SK-N-MC (cell line): ENCODE measurements at regions not wholly inside any gene's neighbourhood (a gene's known extent, or its start where the extent isn't known, plus 50 kb on each side); places are given as distances from the start of the nearest gene placed in this dataset.

Source experiments
- DNase-seq: peaks from one replicate; pipeline ENCODE4 v3.0.0-alpha.2; 2011; ENCODE audit warnings: low read depth, low spot score
- H3K27ac ChIP-seq: fragments of 200-600 bp; sonication (generic); 2 replicates; pipeline ENCODE4 v1.5.1; 2016; ENCODE audit warnings: mixed run types
- H3K36me3 ChIP-seq: fragments of 200-600 bp; sonication (generic); 2 replicates; pipeline ENCODE4 v1.6.1; 2017; ENCODE audit warnings: antibody characterized with exemption, low read length, mixed read lengths; ENCODE audit not compliant: insufficient read depth
- H3K4me3 ChIP-seq: fragments of 200-600 bp; sonication (generic); 2 replicates; pipeline ENCODE4 v1.5.1; 2016
- H3K9ac ChIP-seq: fragments of 200-600 bp; sonication (generic); 2 replicates; pipeline ENCODE4 v1.8.0; 2017; ENCODE audit warnings: mixed run types, mixed read lengths; ENCODE audit not compliant: insufficient read length
- H3K9me3 ChIP-seq: fragments of 200-600 bp; sonication (generic); 2 replicates; pipeline ENCODE4 v1.6.1; 2017; ENCODE audit warnings: low read depth, mild to moderate bottlenecking, antibody characterized with exemption, low read length, moderate library complexity, mixed read lengths
- EZH2 ChIP-seq: fragments of 200-600 bp; sonication (generic); IDR thresholded peaks from one replicate; pipeline ENCODE4 v1.6.1; 2017; ENCODE audit warnings: antibody characterized with exemption
- FOXP2 ChIP-seq: optimal IDR thresholded peaks from 2 replicates; pipeline ENCODE3; 2011; ENCODE audit warnings: mild to moderate bottlenecking, moderate library complexity; ENCODE audit not compliant: insufficient read depth; ENCODE audit errors: extremely low read length, control extremely low read depth
- POLR2AphosphoS5 ChIP-seq: IDR thresholded peaks from 2 replicates; pipeline ENCODE4 v1.6.1; 2012; ENCODE audit warnings: mild to moderate bottlenecking, low read depth, low read length, borderline replicate concordance

DNA sequence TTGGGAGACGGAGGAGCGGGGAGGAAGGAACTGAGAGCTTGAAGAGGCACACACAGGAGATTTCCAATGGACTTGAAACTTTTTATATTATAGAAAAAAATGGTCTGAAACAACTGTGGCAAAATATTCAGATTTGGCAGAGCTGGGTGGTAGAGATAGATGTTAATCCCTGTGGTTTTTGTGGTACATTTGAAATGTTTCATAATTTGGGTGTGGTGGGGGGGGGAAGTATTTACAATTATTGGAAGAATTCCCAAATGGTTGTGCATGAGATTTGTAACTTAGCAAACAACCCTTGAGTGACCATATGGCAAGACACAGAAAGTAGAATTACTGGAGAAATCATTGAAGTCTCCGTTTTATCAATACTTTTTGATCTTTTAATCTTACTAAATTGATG is 588.8 kb upstream of the PSMD7 start:
- H3K27ac ChIP-seq, result no peak overlapping the region
- no peak for DNase-seq
- no peaks in the 10 kb centered on the region for H3K9me3 ChIP-seq
- no peaks in the 10 kb centered on the region for H3K36me3 ChIP-seq
- H3K4me3 ChIP-seq, result no peak overlapping the region
- no peak overlapping the region for H3K9ac ChIP-seq
- TF ChIP-seq POLR2AphosphoS5 (no peak), FOXP2 (no peak), EZH2 (no peak)

DNA sequence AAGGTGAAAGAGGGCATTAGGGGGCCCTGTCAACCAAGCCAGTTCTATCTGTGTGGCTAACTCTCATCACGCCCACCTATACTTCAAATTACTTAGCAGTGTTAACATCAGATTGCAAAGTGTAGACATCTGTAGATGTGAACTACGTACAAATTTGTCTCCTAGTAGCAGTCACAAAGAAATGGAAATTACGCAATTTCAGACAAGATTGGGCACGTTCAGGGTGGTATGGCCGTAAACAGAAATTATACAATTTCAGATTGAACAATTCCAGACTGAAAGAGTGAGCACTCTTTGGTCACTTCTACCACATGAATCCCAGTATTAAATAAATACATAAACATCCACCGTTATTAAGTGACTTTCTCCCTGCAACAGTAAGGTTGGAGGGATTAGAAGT is 592.7 kb upstream of the PSMD7 start:
- Histone ChIP-seq H3K9me3 (no peaks in the 10 kb centered on the region), H3K4me3 (no peak overlapping the region), H3K9ac (no peak overlapping the region), H3K27ac (no peak overlapping the region), H3K36me3 (no peaks in the 10 kb centered on the region)
- TF ChIP-seq EZH2 (no peak), FOXP2 (no peak), POLR2AphosphoS5 (no peak)
- no peak for DNase-seq

DNA sequence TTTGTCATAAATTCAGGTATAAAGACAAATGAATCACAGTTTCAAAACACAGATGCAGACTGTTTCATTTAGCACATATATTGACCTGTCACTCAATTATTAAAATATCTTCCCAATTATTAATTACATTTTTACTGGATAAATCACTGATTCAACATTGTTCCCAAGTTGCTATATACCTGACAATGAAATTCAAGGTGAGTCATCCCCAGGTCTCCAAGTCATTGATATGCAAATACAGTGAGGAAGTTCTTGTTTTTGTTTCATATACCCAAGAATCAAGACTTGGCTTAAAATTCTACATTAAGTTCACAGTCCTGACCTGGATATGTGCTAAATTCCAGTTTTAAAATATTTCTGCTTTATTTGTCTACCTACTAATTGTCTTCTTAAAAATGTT is 599.3 kb upstream of the PSMD7 start:
- H3K9ac ChIP-seq, result no peak overlapping the region
- no peaks in the 10 kb centered on the region for H3K9me3 ChIP-seq
- DNase-seq, result no peak
- TF ChIP-seq EZH2 (no peak), FOXP2 (no peak), POLR2AphosphoS5 (no peak)
- no peaks in the 10 kb centered on the region for H3K36me3 ChIP-seq
- H3K27ac ChIP-seq, result no peak overlapping the region
- H3K4me3 ChIP-seq, result no peak overlapping the region

- Histone ChIP-seq H3K9ac (no peak overlapping the region), H3K27ac (no peak overlapping the region), H3K36me3 (no peaks in the 10 kb centered on the region), H3K4me3 (no peak overlapping the region), H3K9me3 (no peaks in the 10 kb centered on the region)
- no peak for DNase-seq
- TF ChIP-seq FOXP2 (no peak), EZH2 (no peak), POLR2AphosphoS5 (no peak)
Observed at GRCh38 chr16:73692861-73693260, 603.8 kb upstream of the PSMD7 start.

DNA sequence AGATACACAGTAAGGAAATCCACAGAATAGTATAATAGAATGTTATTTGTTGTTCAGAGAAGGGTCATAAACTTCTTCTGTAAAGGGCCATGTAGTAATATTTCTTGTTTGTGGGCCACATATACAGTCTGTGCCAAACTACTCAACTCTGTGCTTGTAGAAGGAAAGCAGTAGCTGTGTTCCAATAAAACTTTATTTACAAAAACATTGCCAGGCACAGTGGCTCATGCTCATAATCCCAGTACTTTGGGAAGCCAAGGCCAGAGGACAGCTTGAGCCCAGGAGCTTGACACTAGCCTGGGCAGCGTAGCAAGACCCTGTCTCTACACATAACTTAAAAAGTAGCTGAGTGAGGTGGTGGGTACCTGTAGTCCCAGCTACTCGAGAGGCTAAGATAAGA is 612.8 kb upstream of the PSMD7 start:
- TF ChIP-seq FOXP2 (no peak), EZH2 (no peak), POLR2AphosphoS5 (no peak)
- Histone ChIP-seq H3K4me3 (no peak overlapping the region), H3K9me3 (no peaks in the 10 kb centered on the region), H3K9ac (no peak overlapping the region), H3K27ac (no peak overlapping the region), H3K36me3 (no peaks in the 10 kb centered on the region)
- no peak for DNase-seq

- Histone ChIP-seq H3K27ac (no peak overlapping the region), H3K36me3 (no peaks in the 10 kb centered on the region), H3K9me3 (no peaks in the 10 kb centered on the region), H3K4me3 (no peak overlapping the region), H3K9ac (no peak overlapping the region)
- TF ChIP-seq FOXP2 (no peak), POLR2AphosphoS5 (no peak)
- no peak for DNase-seq
Observed at GRCh38 chr16:73672135-73672534, 624.2 kb upstream of the ZFHX3 start.

DNA sequence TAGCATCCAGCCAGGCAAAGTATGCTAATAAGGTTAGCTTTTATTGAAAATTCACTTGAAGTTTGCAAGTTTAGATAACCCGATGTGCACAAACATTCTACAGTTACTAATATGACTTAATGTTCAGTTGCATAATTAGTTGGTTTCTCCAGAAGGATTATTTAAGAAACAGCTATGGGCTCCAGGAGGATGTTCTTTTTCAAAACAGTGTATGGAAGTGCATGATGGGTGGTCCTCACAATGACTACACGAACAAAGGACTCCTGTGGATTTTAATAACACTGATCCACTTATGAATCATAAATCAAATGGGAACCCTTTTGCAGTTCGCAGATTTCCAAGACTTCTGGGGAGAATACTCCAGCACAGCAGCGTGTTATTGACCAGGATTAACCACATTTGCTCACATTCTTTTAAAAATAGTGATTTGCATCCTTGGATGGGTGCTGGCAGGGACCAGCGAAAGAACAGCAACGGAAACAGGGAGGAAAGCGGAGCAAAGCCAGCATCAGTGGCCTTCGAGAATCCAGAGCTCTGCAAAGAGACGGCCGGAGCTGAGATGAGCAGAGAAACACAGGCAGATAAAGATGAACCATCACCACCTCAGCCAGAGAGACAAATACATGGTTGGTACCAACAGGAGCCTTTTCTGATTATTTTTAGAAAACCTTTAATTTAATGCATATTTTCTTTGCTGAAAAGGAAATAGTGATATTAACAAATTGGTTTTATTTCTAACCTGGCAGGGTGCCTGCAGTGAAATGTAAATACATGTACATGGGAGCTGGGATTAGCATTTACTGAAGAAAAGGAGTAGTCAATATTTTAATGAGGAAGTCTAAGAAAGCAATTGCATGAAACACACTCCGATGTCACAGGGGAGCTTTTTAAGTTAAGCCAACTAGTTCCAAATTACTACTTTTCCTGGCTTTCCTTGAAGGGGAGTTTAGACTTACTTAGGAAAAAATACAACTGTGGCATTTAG is 623.2 kb upstream of the ZFHX3 start:
- Histone ChIP-seq H3K36me3 (no peaks in the 10 kb centered on the region), H3K9me3 (no peaks in the 10 kb centered on the region), H3K27ac (no peak overlapping the region), H3K4me3 (no peak overlapping the region), H3K9ac (no peak overlapping the region)
- no peak for DNase-seq
- no peak for TF ChIP-seq POLR2AphosphoS5
- no peak for TF ChIP-seq EZH2
- no peak for TF ChIP-seq FOXP2

DNA sequence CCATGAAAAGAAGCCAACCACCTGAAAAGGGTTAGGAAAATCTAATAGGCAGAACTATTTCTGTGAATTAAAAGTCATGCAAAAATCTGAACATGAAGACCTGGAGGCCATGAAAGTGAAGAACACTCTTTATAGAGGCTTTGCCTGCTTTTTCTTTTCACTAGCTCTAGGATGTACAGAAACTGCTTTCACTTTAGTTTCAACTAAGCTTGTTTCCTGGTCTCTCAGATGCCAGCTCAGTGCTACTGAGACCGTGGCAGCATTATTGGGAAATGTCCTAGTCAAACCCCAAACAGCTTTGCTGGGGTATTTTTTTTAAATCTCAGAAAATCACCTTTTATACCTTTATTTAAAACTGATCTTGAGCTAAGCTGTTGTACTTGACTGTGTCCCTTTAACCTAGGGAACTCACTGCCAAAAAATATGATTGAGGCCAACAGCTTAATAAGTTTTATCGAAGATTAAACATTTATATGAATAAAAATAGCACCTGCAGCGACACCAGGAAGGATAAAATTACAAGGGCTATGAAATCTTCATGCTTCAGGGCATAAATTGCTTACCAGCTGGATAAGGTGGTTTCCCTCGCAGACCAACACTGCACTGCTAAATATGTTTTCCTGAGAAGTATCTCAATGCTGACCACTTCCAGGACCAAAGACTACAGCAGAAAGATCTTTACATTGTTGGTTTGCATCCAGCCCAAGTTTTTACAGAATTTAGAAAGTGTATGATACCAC is 621.8 kb upstream of the ZFHX3 start:
- no peak overlapping the region for H3K4me3 ChIP-seq
- no peaks in the 10 kb centered on the region for H3K36me3 ChIP-seq
- no peaks in the 10 kb centered on the region for H3K9me3 ChIP-seq
- H3K27ac ChIP-seq, result no peak overlapping the region
- no peak overlapping the region for H3K9ac ChIP-seq
- DNase-seq, result no peak
- no peak for TF ChIP-seq EZH2
- no peak for TF ChIP-seq POLR2AphosphoS5
- no peak for TF ChIP-seq FOXP2

DNA sequence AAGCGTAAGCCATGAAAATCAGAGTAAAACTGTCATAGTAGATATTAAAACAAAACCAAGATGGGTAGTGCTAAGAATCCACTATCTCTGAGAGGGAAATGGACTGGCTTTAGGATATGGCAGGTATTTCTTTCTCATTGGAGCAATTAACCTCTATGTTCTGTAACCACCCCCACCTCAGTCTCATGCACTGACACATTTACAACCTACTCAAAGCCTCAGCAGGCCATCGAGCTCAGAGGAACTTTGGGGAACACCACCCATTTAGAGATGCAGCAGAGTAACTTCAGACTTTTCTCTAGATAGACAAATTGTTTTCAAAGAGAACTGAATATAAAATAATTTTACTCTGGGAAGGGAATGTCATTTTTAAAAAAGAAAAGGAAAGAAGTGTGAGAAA is 615.8 kb upstream of the ZFHX3 start:
- no peaks in the 10 kb centered on the region for H3K9me3 ChIP-seq

More for the DNA sequence above, 615.8 kb upstream of the ZFHX3 start:
- Histone ChIP-seq H3K36me3 (no peaks in the 10 kb centered on the region), H3K9ac (no peak overlapping the region), H3K27ac (no peak overlapping the region), H3K4me3 (no peak overlapping the region)
- TF ChIP-seq POLR2AphosphoS5, result no peak
- TF ChIP-seq EZH2, result no peak
- TF ChIP-seq FOXP2, result no peak
- DNase-seq, result no peak
